HL-60 (cell line): ENCODE measurements at regions not wholly inside any gene's neighbourhood (a gene's known extent, or its start where the extent isn't known, plus 50 kb on each side); places are given as distances from the start of the nearest gene placed in this dataset.

ENCODE experiments used
- DNase-seq, 2 experiments: peaks; one replicate each; pipeline ENCODE4 v3.0.0-alpha.2; 2010 to 2020; ENCODE audit warnings: low read depth in 1 of 2, low spot score in 1 of 2
- H3K27ac ChIP-seq: fragments of 250-450 bp; sonication (Bioruptor Pico); replicated peaks from 2 replicates; pipeline ENCODE4 v1.5.1; 2020; ENCODE audit warnings: mild to moderate bottlenecking, moderate library complexity
- H3K27me3 ChIP-seq: fragments of 250-450 bp; sonication (Bioruptor Pico); 2 replicates; pipeline ENCODE4 v1.5.1; 2021; ENCODE audit warnings: mild to moderate bottlenecking, moderate library complexity; ENCODE audit not compliant: insufficient read depth, poor library complexity, severe bottlenecking
- H3K4me3 ChIP-seq: replicated peaks from 2 replicates; pipeline ENCODE4 v1.5.1; 2011; ENCODE audit warnings: mild to moderate bottlenecking, control low read depth, low read length; ENCODE audit not compliant: insufficient read depth
- CTCF ChIP-seq: IDR thresholded peaks from one replicate; pipeline ENCODE4 v1.5.1; 2011; ENCODE audit warnings: low read length, control low read depth, inconsistent platforms; ENCODE audit not compliant: insufficient read depth
- GABPA ChIP-seq: IDR thresholded peaks from 2 replicates; pipeline ENCODE4 v1.6.1; 2012; ENCODE audit warnings: low read depth
- POLR2AphosphoS5 ChIP-seq: IDR thresholded peaks from 2 replicates; pipeline ENCODE4 v1.6.1; 2012; ENCODE audit warnings: low read depth
- SPI1 ChIP-seq: IDR thresholded peaks from 2 replicates; pipeline ENCODE4 v1.6.1; 2012; ENCODE audit warnings: low read depth, mild to moderate bottlenecking, borderline replicate concordance
- TF ChIP-seq, protein P1 (sequence below): IDR thresholded peaks from 2 replicates; pipeline ENCODE4 v1.6.1; 2012; ENCODE audit warnings: low read depth; ENCODE audit not compliant: insufficient replicate concordance

DNA sequence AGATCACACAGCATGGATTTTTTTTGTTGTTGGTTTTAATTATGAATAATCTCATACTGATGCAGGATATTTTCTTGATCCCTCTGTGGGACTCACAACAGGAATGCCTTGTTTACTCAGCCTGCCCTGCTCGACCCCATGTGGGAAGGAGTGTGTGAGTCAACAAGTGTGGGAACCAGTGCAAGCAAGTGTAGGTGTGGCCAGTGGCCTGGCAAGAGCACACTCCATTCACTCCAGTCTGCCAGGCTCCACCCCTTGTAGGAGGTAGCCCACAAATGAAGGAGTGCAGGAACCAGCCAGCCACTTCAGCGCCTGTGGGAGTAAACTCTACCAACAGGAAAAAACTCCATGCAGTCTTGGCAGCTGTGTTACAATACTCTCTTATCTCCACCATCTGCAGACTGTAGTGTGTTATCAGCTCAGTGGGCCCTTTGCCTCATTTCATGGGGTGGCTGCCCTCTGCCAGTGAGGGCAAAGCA is 393.6 kb downstream of the OTOL1 start:
- Histone ChIP-seq H3K27me3 (no peaks in the 10 kb centered on the region), H3K27ac (no peak overlapping the region), H3K4me3 (no peak overlapping the region)
- DNase-seq = no peak
- TF ChIP-seq CTCF (no peak), POLR2AphosphoS5 (no peak), GABPA (no peak), SPI1 (no peak)
- TF ChIP-seq, protein P1, sequence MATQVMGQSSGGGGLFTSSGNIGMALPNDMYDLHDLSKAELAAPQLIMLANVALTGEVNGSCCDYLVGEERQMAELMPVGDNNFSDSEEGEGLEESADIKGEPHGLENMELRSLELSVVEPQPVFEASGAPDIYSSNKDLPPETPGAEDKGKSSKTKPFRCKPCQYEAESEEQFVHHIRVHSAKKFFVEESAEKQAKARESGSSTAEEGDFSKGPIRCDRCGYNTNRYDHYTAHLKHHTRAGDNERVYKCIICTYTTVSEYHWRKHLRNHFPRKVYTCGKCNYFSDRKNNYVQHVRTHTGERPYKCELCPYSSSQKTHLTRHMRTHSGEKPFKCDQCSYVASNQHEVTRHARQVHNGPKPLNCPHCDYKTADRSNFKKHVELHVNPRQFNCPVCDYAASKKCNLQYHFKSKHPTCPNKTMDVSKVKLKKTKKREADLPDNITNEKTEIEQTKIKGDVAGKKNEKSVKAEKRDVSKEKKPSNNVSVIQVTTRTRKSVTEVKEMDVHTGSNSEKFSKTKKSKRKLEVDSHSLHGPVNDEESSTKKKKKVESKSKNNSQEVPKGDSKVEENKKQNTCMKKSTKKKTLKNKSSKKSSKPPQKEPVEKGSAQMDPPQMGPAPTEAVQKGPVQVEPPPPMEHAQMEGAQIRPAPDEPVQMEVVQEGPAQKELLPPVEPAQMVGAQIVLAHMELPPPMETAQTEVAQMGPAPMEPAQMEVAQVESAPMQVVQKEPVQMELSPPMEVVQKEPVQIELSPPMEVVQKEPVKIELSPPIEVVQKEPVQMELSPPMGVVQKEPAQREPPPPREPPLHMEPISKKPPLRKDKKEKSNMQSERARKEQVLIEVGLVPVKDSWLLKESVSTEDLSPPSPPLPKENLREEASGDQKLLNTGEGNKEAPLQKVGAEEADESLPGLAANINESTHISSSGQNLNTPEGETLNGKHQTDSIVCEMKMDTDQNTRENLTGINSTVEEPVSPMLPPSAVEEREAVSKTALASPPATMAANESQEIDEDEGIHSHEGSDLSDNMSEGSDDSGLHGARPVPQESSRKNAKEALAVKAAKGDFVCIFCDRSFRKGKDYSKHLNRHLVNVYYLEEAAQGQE = no peak

DNA sequence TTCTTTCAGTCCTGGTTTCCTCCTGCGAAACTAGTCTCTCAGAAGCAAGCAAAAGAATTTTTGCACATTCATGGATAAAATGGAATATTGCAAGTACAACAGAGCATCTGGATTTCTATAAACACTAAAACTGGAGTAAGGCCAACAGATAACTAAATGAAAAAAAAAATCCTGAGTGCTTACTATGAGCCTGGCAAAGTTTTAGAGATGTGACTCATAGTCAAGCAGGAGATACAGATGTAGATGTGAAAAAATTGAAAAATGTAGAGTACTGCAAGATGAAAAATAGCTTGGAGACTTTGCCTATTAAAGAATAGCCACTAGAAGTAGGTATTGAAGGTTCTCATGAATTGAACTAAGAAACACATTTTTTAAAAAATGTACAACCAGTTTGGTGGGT is 397.4 kb downstream of the OTOL1 start:
- Histone ChIP-seq H3K27ac (no peak overlapping the region), H3K27me3 (no peaks in the 10 kb centered on the region), H3K4me3 (no peak overlapping the region)
- no peak for DNase-seq
- no peak for TF ChIP-seq SPI1
- TF ChIP-seq CTCF = no peak
- TF ChIP-seq POLR2AphosphoS5 = no peak
- TF ChIP-seq GABPA = no peak

- no peak overlapping the region for H3K27ac ChIP-seq
- no peak overlapping the region for H3K4me3 ChIP-seq
- no peak for DNase-seq
- no peaks in the 10 kb centered on the region for H3K27me3 ChIP-seq
- TF ChIP-seq SPI1 = no peak
These were observed 398.0 kb downstream of the OTOL1 start for GRCh38 chr3:161894657-161895056.

DNA sequence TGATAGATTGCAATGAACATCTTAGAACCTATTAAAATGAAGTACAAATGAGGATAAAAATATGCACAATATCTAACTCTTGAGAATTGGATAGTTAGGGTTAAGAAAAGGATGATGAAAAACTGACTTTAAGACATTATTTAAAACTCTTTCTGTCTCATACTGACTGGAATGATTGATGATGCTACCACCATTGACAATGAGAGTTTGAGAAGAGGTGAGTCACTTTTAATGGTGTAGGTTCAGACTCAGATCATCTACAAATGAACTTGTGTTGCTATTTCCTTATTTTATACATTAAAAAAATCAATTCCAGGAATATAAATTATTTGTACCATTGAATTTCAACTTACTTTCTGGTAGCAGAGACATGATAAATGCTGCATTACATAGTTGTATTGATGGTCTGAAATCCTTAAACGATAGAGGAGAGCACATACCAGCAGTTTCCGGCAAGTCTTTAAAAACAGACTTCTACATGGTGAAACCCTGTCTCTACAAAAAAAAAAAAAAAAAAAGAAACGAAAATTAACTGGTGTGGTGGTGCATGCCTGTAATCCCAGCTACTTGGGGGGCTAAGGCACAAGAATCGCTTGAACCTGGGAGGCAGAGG is 409.0 kb downstream of the OTOL1 start:
- TF ChIP-seq GABPA = no peak
- no peak for TF ChIP-seq SPI1
- no peak for TF ChIP-seq POLR2AphosphoS5
- TF ChIP-seq CTCF = no peak
- TF ChIP-seq, protein P1 = no peak
- Histone ChIP-seq H3K4me3 (no peak overlapping the region), H3K27ac (no peak overlapping the region), H3K27me3 (no peaks in the 10 kb centered on the region)
- no peak for DNase-seq
